HG02759 (cell line): ENCODE measurements at regions not wholly inside any gene's neighbourhood (a gene's known extent, or its start where the extent isn't known, plus 50 kb on each side); places are given as distances from the start of the nearest gene placed in this dataset.

Source experiments
- ATAC-seq: cut with Tn5 transposase; IDR thresholded peaks from one replicate; pipeline ENCODE4 v1.9.1; 2021; ENCODE audit warnings: mild to moderate bottlenecking, moderate library complexity; ENCODE audit not compliant: unreplicated experiment

- no peak for ATAC-seq
Observed at GRCh38 chr10:128457136-128457535, 330.9 kb upstream of the MKI67 start.

- no peak for ATAC-seq
Observed at GRCh38 chr10:128461991-128462390, 335.8 kb upstream of the MKI67 start.

DNA sequence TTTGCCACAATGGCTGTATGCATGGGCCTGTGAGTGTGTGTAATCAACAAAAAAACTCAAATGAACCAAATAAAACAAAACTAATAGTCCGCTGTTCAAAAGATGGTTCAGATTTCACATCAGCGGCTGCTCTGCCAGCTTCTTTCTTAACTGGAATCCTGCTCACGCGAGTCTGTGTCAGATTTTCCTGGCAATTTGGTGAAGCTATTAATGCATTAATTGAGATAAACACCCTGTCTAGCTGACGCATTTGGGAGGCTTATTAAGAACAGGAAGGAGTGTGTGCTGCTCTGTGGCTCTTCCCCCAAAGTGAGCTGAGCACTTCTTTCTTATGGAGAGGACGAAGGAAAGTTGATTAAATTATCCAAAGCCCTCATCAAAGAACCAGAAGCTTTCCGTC is 336.6 kb upstream of the MKI67 start:
- no peak for ATAC-seq

- ATAC-seq: no peak
Observed at GRCh38 chr10:128463991-128464760, 338.0 kb upstream of the MKI67 start.

- ATAC-seq: no peak
Observed at GRCh38 chr10:128465697-128466096, 339.5 kb upstream of the MKI67 start.

GRCh38 chr10:128466831-128467371 is 340.7 kb upstream of the MKI67 start:
- ATAC-seq: no peak

DNA sequence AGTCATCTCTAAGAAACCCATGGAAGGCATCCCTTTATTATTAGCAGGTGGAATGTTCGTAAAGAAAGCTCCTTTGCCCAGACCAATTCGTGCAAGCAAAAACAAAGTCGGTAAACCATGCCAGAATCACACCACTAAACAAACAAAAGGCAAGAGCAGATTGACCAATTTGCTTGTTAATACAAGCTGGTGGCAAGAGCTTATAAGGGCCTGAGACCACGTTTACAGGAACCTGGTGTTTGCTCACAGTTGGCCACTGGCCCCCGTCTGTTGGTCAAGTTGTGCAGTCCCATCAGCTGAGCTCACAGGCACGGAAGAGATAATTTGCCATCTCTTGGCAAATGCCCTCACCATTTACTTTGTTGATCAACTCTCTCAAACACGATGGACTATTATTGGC is 342.2 kb upstream of the MKI67 start:
- ATAC-seq: no peak

- ATAC-seq: no peak
Observed at GRCh38 chr10:128469515-128469914, 343.3 kb upstream of the MKI67 start.

- no peak for ATAC-seq
Observed at GRCh38 chr10:128470321-128470965, 344.2 kb upstream of the MKI67 start.

DNA sequence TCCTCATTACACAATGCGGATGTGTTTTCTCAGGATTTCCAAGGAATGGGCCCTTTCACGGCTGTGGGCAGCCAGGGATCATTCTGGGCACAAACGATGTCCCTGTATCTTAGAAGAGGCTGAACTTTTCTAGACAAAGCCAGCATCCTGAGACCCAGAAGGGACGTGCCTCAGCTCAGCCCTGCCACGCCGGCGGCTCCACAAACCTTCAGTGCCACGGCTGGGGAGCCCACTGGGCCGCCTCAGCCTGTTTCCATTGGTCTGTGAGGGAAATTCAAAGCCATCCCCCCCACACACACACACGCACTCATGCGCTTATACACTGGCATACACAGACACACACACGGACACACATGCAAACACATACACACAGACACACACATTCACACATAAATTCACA is 344.9 kb upstream of the MKI67 start:
- no peak for ATAC-seq

- ATAC-seq: no peak
Observed at GRCh38 chr10:128472196-128472595, 346.0 kb upstream of the MKI67 start.

GRCh38 chr10:128473396-128473795 is 347.2 kb upstream of the MKI67 start:
- no peak for ATAC-seq

DNA sequence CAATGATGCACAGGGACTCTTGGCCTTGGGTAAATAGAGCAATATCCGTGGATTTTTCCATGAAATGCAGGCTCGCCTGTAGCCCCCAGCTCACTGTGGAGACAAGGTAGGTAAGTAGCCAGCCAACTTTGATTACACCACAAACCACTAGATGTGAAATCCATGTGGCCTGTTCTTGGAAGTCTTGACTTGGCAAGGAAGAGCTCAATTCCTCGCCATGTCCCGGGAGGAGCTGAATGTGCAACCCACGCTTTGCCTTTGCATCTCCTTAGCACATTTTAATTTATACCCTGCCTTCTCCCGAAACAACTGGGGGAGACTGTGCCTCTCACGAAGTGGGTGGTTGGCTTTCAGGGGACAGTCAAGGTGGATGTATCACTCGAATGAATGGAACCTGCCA is 347.7 kb upstream of the MKI67 start:
- no peak for ATAC-seq

DNA sequence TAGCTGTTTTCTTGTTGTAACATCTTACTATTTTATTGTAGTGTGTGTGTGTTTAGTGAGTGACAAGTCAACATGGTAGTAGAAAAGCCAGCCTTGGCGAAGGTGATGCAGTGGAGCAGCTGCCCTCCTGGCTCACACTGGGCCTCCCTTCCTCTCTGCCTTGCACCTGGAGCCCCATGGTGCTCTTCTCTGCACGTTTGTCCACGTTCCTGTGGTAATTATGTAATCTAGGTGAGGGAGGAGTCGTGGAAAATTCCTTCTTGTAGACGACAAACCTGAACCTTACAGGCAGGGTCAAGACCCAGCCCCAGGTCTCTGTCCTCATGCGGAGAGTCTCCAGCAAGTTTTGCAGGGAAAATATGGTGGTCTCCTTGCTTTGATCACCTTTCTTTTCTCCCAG is 348.3 kb upstream of the MKI67 start:
- ATAC-seq: no peak

GRCh38 chr10:128475686-128476367 is 349.6 kb upstream of the MKI67 start:
- no peak for ATAC-seq

GRCh38 chr10:128476368-128476725 is 350.1 kb upstream of the MKI67 start:
- ATAC-seq: no peak

DNA sequence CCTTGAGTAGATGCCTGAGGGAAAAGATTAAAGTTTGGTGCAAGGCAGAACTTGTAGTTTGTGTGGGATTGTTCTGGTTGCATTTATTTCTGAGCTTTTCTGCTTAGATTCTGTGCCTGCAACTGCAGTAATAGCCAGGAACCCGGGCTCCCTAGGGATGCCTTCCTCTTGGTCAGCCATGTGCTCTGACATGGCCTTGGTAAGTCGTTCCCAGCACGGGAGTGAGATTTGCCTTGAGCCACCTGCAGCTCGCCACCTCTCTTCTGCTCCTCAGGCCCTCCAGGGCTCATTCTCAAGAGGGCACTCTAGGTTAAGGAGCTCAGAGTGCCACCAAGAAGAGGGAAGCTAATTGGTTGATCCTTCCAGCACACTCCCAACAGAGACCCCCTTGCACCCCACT is 350.6 kb upstream of the MKI67 start:
- no peak for ATAC-seq

- no peak for ATAC-seq
Observed at GRCh38 chr10:128480601-128481000, 354.4 kb upstream of the MKI67 start.

GRCh38 chr10:128481152-128481840 is 355.1 kb upstream of the MKI67 start:
- ATAC-seq: no peak

DNA sequence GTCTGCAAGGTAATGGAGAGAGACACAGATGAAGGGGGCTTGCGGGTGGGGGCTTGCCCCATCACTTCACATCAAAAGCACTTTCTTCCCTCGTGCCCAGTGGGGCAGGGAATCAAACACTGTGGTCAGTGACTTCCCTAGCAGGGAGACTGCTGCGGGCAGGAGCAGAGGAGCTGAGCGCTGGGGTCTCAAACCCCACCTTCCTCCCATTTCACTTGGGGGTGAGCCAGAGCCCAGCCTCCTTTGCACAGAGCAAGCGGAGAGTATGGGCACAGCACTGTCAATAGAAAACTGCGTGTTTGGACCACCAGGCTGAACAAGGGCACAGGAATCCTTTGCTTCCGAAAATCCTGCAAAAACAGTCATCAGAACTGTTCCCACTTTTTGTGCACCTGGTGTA is 355.8 kb upstream of the MKI67 start:
- ATAC-seq: no peak

DNA sequence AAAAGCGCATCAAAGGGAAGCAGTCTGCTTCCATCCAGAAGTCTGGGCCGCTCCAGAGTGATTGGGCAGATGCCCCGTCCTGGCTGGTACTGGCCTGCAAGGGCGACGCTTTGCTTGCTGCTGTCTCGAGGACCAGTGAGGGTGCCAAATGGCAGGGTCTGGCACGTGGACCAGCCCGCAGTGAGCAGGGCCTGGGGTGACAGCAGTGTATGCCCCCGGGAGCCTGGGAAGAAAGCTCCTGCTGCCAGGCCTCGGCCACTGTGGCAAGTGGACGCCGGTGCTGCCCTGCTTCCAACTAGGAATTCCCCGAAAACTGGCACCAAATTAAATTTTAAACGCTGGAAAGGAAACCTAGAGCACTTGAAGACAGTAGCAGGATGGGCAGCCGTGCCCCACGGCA is 357.0 kb upstream of the MKI67 start:
- ATAC-seq: no peak
